Mesenchymal stem cell (in vitro differentiated cells and primary cell): ENCODE measurements at regions not wholly inside any gene's neighbourhood (a gene's known extent, or its start where the extent isn't known, plus 50 kb on each side); places are given as distances from the start of the nearest gene placed in this dataset.

Experiments
- DNase-seq: peaks from one replicate; pipeline ENCODE4 v3.0.0-alpha.2; 2013
- H2AFZ ChIP-seq: one replicate; pipeline ENCODE4 v1.6.1; 2013; ENCODE audit warnings: low read depth, mild to moderate bottlenecking, control low read depth, inconsistent platforms, low read length, moderate library complexity
- H2AK5ac ChIP-seq: 2 replicates; pipeline ENCODE4 v1.6.1; 2013; ENCODE audit warnings: low read length, moderate library complexity, mild to moderate bottlenecking, inconsistent platforms; ENCODE audit not compliant: severe bottlenecking
- H2BK120ac ChIP-seq: one replicate; pipeline ENCODE4 v1.6.1; 2013; ENCODE audit warnings: low read depth, mild to moderate bottlenecking, inconsistent platforms, low read length, moderate library complexity
- H2BK12ac ChIP-seq, 2 experiments: one replicate each; pipeline ENCODE4 v1.6.1; 2013; ENCODE audit warnings: inconsistent platforms in 2 of 2, low read length in 2 of 2, mild to moderate bottlenecking in 2 of 2, moderate library complexity in 2 of 2, control low read depth in 1 of 2
- H2BK15ac ChIP-seq: one replicate; pipeline ENCODE4 v1.6.1; 2013; ENCODE audit warnings: mild to moderate bottlenecking, low read depth, inconsistent platforms; ENCODE audit not compliant: poor library complexity, severe bottlenecking
- H2BK5ac ChIP-seq: 2 replicates; pipeline ENCODE4 v1.6.1; 2013; ENCODE audit warnings: low read depth, mild to moderate bottlenecking, low read length, control low read depth, inconsistent platforms; ENCODE audit not compliant: poor library complexity, severe bottlenecking
- H3K14ac ChIP-seq, 2 experiments: one replicate each; pipeline ENCODE4 v1.6.1; 2013; ENCODE audit warnings: inconsistent platforms in 2 of 2, low read length in 2 of 2, control low read depth in 1 of 2, mild to moderate bottlenecking in 1 of 2, moderate library complexity in 1 of 2
- H3K18ac ChIP-seq, 2 experiments: one replicate each; pipeline ENCODE4 v1.6.1; 2013; ENCODE audit warnings: inconsistent platforms in 2 of 2, low read length in 2 of 2, control low read depth in 1 of 2, low read depth in 1 of 2, mild to moderate bottlenecking in 1 of 2
- H3K23ac ChIP-seq, 2 experiments: one replicate each; pipeline ENCODE4 v1.6.1; 2013; ENCODE audit warnings: inconsistent platforms in 2 of 2, low read length in 2 of 2, mild to moderate bottlenecking in 2 of 2, moderate library complexity in 2 of 2, control low read depth in 1 of 2
- H3K27ac ChIP-seq: 2 replicates; pipeline ENCODE4 v1.5.1; 2013; ENCODE audit warnings: mild to moderate bottlenecking, moderate library complexity, low read length, control low read depth, inconsistent platforms; ENCODE audit not compliant: poor library complexity, severe bottlenecking
- H3K27me3 ChIP-seq, 2 experiments: 2 replicates each; pipeline versions ENCODE4 v1.6.1 to v1.7.0; 2013; ENCODE audit warnings: low read length in 2 of 2, mild to moderate bottlenecking in 2 of 2, moderate library complexity in 2 of 2, control low read depth in 1 of 2, inconsistent platforms in 1 of 2; ENCODE audit not compliant: control insufficient read depth in 1 of 2, insufficient read depth in 1 of 2
- H3K36me3 ChIP-seq, 2 experiments: 2 replicates each; pipeline versions ENCODE4 v1.6.1 to v1.7.0; 2013; ENCODE audit warnings: low read length in 2 of 2, control low read depth in 1 of 2, inconsistent platforms in 1 of 2, low read depth in 1 of 2, mild to moderate bottlenecking in 1 of 2; ENCODE audit not compliant: insufficient read depth in 2 of 2, control insufficient read depth in 1 of 2
- H3K4ac ChIP-seq, 2 experiments: one replicate each; pipeline ENCODE4 v1.6.1; 2013; ENCODE audit warnings: inconsistent platforms in 2 of 2, low read length in 2 of 2, mild to moderate bottlenecking in 2 of 2, moderate library complexity in 2 of 2, control low read depth in 1 of 2, low read depth in 1 of 2
- H3K4me1 ChIP-seq: 2 replicates; pipeline ENCODE4 v1.6.1; 2013; ENCODE audit warnings: low read depth, low read length, control low read depth; ENCODE audit not compliant: control insufficient read depth, insufficient read depth
- H3K4me2 ChIP-seq: 2 replicates; pipeline ENCODE4 v1.6.1; 2013; ENCODE audit warnings: low read length, mild to moderate bottlenecking, inconsistent platforms; ENCODE audit not compliant: poor library complexity, severe bottlenecking
- H3K4me3 ChIP-seq, 2 experiments: 2 replicates each; pipeline versions ENCODE4 v1.5.1 to v1.7.0; 2013; ENCODE audit warnings: low read length in 2 of 2, mild to moderate bottlenecking in 2 of 2, control low read depth in 1 of 2, low read depth in 1 of 2; ENCODE audit not compliant: insufficient read depth in 1 of 2
- H3K79me1 ChIP-seq: replicated peaks from 2 replicates; pipeline ENCODE4 v1.6.1; 2013; ENCODE audit warnings: mild to moderate bottlenecking, control low read depth, low read length, inconsistent platforms; ENCODE audit not compliant: poor library complexity, severe bottlenecking
- H3K9ac ChIP-seq: 2 replicates; pipeline ENCODE4 v1.7.0; 2013; ENCODE audit warnings: mild to moderate bottlenecking, low read length, moderate library complexity
- H3K9me3 ChIP-seq: 2 replicates; pipeline ENCODE4 v1.7.0; 2013; ENCODE audit warnings: mild to moderate bottlenecking, low read length; ENCODE audit not compliant: control insufficient read depth
- H4K8ac ChIP-seq: one replicate; pipeline ENCODE4 v1.6.1; 2013; ENCODE audit warnings: inconsistent platforms, mild to moderate bottlenecking, low read length, moderate library complexity
- H4K91ac ChIP-seq: one replicate; pipeline ENCODE4 v1.6.1; 2013; ENCODE audit warnings: mild to moderate bottlenecking, low read length, inconsistent platforms
- WGBS: methylation state at CpG from one replicate; pipeline ENCODE4 v1.1.7; 2013; ENCODE audit warnings: mixed read lengths; 5-methylcytosine and 5-hydroxymethylcytosine counted together

- Histone ChIP-seq H3K79me1 (no peaks in the 10 kb centered on the region), H3K18ac (no peak overlapping the region), H2BK12ac (no peak overlapping the region), H4K8ac (no peak overlapping the region), H2BK120ac (no peak overlapping the region), H2AK5ac (no peak overlapping the region), H3K4me1 (no peaks in the 10 kb centered on the region), H2BK15ac (no peak overlapping the region), H3K36me3 (no peaks in the 10 kb centered on the region), H3K4ac (no peak overlapping the region), H3K4me3 (no peak overlapping the region), H2AFZ (no peak overlapping the region), H3K14ac (no peak overlapping the region), H2BK5ac (no peak overlapping the region), H4K91ac (no peak overlapping the region), H3K27ac (no peak overlapping the region), H3K27me3 (no peaks in the 10 kb centered on the region), H3K4me2 (no peak overlapping the region), H3K9ac (no peak overlapping the region), H3K23ac (no peak overlapping the region), H3K9me3 (peaks cover 3% of the 10 kb centered on the region)
- no CpG with 5 or more reads among the region's 2 CpGs for WGBS
- DNase-seq = no peak
Measured at GRCh38 chr4:95898226-95898625, 58.3 kb downstream of the PDHA2 start.

- Histone ChIP-seq H3K4me2 (no peak overlapping the region), H3K18ac (no peak overlapping the region), H2AFZ (no peak overlapping the region), H3K36me3 (no peaks in the 10 kb centered on the region), H3K4me1 (no peaks in the 10 kb centered on the region), H3K27ac (no peak overlapping the region), H3K4me3 (no peak overlapping the region), H2BK15ac (no peak overlapping the region), H3K9ac (no peak overlapping the region), H3K9me3 (peaks cover 6% of the 10 kb centered on the region), H2BK12ac (no peak overlapping the region), H3K4ac (no peak overlapping the region), H4K91ac (no peak overlapping the region), H3K27me3 (no peaks in the 10 kb centered on the region), H3K23ac (no peak overlapping the region), H4K8ac (no peak overlapping the region), H2BK5ac (no peak overlapping the region), H2BK120ac (no peak overlapping the region), H3K14ac (no peak overlapping the region), H3K79me1 (no peaks in the 10 kb centered on the region), H2AK5ac (no peak overlapping the region)
- 100% methylated on average over 1 of the region's 1 CpG for WGBS
- no peak for DNase-seq
Measured at GRCh38 chr4:95909211-95909610, 69.3 kb downstream of the PDHA2 start.

GRCh38 chr4:95910749-95911148 is 70.9 kb downstream of the PDHA2 start:
- 53% methylated on average over 2 of the region's 2 CpGs for WGBS
- no peak overlapping the region for H3K4ac ChIP-seq
- no peak overlapping the region for H2BK5ac ChIP-seq
- no peak overlapping the region for H3K9ac ChIP-seq
- no peak overlapping the region for H4K91ac ChIP-seq
- H3K18ac ChIP-seq = no peak overlapping the region
- no peak overlapping the region for H4K8ac ChIP-seq
- no peaks in the 10 kb centered on the region for H3K79me1 ChIP-seq
- no peaks in the 10 kb centered on the region for H3K27me3 ChIP-seq
- no peak overlapping the region for H3K23ac ChIP-seq
- H3K36me3 ChIP-seq = no peaks in the 10 kb centered on the region
- H2BK12ac ChIP-seq = no peak overlapping the region
- peaks cover 9% of the 10 kb centered on the region for H3K9me3 ChIP-seq
- no peak for DNase-seq
- H3K27ac ChIP-seq = no peak overlapping the region
- no peak overlapping the region for H3K4me2 ChIP-seq
- H3K14ac ChIP-seq = no peak overlapping the region
- H2AK5ac ChIP-seq = no peak overlapping the region
- H3K4me1 ChIP-seq = no peaks in the 10 kb centered on the region
- H3K4me3 ChIP-seq = no peak overlapping the region
- H2BK15ac ChIP-seq = no peak overlapping the region
- no peak overlapping the region for H2BK120ac ChIP-seq
- no peak overlapping the region for H2AFZ ChIP-seq

- Histone ChIP-seq H2BK12ac (no peak overlapping the region), H3K18ac (no peak overlapping the region), H4K91ac (no peak overlapping the region), H4K8ac (no peak overlapping the region), H3K23ac (no peak overlapping the region), H3K4me1 (no peaks in the 10 kb centered on the region), H2BK15ac (no peak overlapping the region), H3K9ac (no peak overlapping the region), H3K14ac (no peak overlapping the region), H3K4ac (no peak overlapping the region), H3K4me2 (no peak overlapping the region), H2BK5ac (no peak overlapping the region), H3K79me1 (no peaks in the 10 kb centered on the region), H3K27ac (no peak overlapping the region), H3K4me3 (no peak overlapping the region), H3K36me3 (no peaks in the 10 kb centered on the region), H3K9me3 (peaks cover 25% of the 10 kb centered on the region), H2AK5ac (no peak overlapping the region), H2AFZ (no peak overlapping the region), H2BK120ac (no peak overlapping the region), H3K27me3 (no peaks in the 10 kb centered on the region)
- no peak for DNase-seq
Measured at GRCh38 chr4:95921470-95921869, 81.6 kb downstream of the PDHA2 start.
